GM18870 (cell line): ENCODE measurements at regions not wholly inside any gene's neighbourhood (a gene's known extent, or its start where the extent isn't known, plus 50 kb on each side); places are given as distances from the start of the nearest gene placed in this dataset.
"Not testable (repeated sequence)": the region's sequence is repeated elsewhere in the genome, so short reads cannot be mapped to it uniquely, and the experiment has no call there.

ENCODE experiments used
- ATAC-seq: cut with Tn5 transposase; IDR thresholded peaks from one replicate; pipeline ENCODE4 v1.9.1; 2021; ENCODE audit warnings: moderate library complexity; ENCODE audit not compliant: unreplicated experiment

GRCh38 chr6:74439123-74439811 lies 743.3 kb downstream of the CD109 start:
- peak; percentile 45 for ATAC-seq

GRCh38 chr6:74438395-74438794 lies 742.4 kb downstream of the CD109 start:
- not testable (repeated sequence) for ATAC-seq

- no peak for ATAC-seq
Observed at GRCh38 chr6:74434171-74434570, 738.2 kb downstream of the CD109 start.

- ATAC-seq = no peak
Observed at GRCh38 chr6:74431873-74432580, 736.0 kb downstream of the CD109 start.

- no peak for ATAC-seq
Observed at GRCh38 chr6:74420221-74420620, 724.2 kb downstream of the CD109 start.

- ATAC-seq = no peak
Observed at GRCh38 chr6:74415056-74415455, 719.1 kb downstream of the CD109 start.

GRCh38 chr6:74410630-74411029 lies 714.6 kb downstream of the CD109 start:
- no peak for ATAC-seq

GRCh38 chr6:74409447-74409846 lies 713.4 kb downstream of the CD109 start:
- ATAC-seq = peak; percentile 89

GRCh38 chr6:74408844-74409243 lies 712.8 kb downstream of the CD109 start:
- no peak for ATAC-seq

- no peak for ATAC-seq
Observed at GRCh38 chr6:74404366-74404765, 708.4 kb downstream of the CD109 start.

- no peak for ATAC-seq
Observed at GRCh38 chr6:74402781-74403180, 706.8 kb downstream of the CD109 start.

GRCh38 chr6:74378437-74378836 lies 682.4 kb downstream of the CD109 start:
- not testable (repeated sequence) for ATAC-seq

- ATAC-seq = no peak
Observed at GRCh38 chr6:74369556-74369993, 673.6 kb downstream of the CD109 start.

GRCh38 chr6:74368746-74369145 lies 672.7 kb downstream of the CD109 start:
- no peak for ATAC-seq

GRCh38 chr6:74366634-74367033 lies 670.6 kb downstream of the CD109 start:
- ATAC-seq = no peak

- ATAC-seq = no peak
Observed at GRCh38 chr6:74362391-74362790, 666.4 kb downstream of the CD109 start.

- no peak for ATAC-seq
Observed at GRCh38 chr6:74357321-74357720, 661.3 kb downstream of the CD109 start.

- ATAC-seq = no peak
Observed at GRCh38 chr6:74356391-74356790, 660.4 kb downstream of the CD109 start.

GRCh38 chr6:74346936-74347535 lies 651.0 kb downstream of the CD109 start:
- ATAC-seq = no peak

- ATAC-seq = no peak
Observed at GRCh38 chr6:74343804-74344203, 647.8 kb downstream of the CD109 start.

- not testable (repeated sequence) for ATAC-seq
Observed at GRCh38 chr6:74343321-74343720, 647.3 kb downstream of the CD109 start.

- no peak for ATAC-seq
Observed at GRCh38 chr6:74334722-74335121, 638.7 kb downstream of the CD109 start.
